ENCODE measurements at regions not wholly inside any gene's neighbourhood (a gene's known extent, or its start where the extent isn't known, plus 50 kb on each side); places are given as distances from the start of the nearest gene placed in this dataset.

GRCh38 chr2:40528564-40528963 is 76.7 kb upstream of the SLC8A1 start:
- TF ChIP-seq, protein P1, sequence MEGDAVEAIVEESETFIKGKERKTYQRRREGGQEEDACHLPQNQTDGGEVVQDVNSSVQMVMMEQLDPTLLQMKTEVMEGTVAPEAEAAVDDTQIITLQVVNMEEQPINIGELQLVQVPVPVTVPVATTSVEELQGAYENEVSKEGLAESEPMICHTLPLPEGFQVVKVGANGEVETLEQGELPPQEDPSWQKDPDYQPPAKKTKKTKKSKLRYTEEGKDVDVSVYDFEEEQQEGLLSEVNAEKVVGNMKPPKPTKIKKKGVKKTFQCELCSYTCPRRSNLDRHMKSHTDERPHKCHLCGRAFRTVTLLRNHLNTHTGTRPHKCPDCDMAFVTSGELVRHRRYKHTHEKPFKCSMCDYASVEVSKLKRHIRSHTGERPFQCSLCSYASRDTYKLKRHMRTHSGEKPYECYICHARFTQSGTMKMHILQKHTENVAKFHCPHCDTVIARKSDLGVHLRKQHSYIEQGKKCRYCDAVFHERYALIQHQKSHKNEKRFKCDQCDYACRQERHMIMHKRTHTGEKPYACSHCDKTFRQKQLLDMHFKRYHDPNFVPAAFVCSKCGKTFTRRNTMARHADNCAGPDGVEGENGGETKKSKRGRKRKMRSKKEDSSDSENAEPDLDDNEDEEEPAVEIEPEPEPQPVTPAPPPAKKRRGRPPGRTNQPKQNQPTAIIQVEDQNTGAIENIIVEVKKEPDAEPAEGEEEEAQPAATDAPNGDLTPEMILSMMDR (conservative IDR thresholded peaks at IDR 0.05 in 1 of 2, IDR thresholded peaks at IDR 0.05 in 1 of 2; ENCODE audit: low read depth in 1 of 2, low read length in 2 of 2): no peak
- no peak for TF ChIP-seq EZH2 (IDR thresholded peaks at IDR 0.05; ENCODE audit: low read length, missing control alignments)

Measured in fibroblast of lung (primary cell).